T-helper 1 cell treated with Interleukin-12 subunit alpha and Interleukin-12 subunit beta and Interleukin-4 antibody, amounts not matched to agents 30 ng/mL and 1 ng/mL, for 36 hours (primary cell): ENCODE measurements at regions not wholly inside any gene's neighbourhood (a gene's known extent, or its start where the extent isn't known, plus 50 kb on each side); places are given as distances from the start of the nearest gene placed in this dataset.

Experiments
- intact Hi-C: fragments of 100-400 bp; cut with micrococcal nuclease; formaldehyde crosslinking; loops from one replicate; pipeline ENCODE4 v1.15.1; 2024

DNA sequence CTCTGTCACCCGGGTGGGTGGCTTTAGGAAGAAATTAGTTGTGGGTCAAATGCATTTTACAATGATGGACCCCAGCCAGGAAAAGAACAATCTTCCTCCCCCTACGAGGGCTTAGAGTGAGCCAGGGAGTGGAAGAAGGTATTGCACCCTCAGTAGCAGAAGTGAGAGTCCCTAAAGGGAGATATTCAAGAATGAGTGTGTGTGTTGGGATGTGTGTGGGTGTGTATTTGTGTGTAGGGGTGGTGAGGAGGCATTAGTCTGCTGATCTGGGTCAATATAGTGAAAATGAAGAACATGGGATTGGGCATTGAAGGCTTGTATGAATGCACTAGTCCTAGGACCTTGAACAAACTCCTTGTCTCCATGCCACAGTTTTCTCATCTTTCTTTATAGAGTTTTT, 85.2 kb upstream of the RUNX1 start:
- intact Hi-C loops = no loop called here

DNA sequence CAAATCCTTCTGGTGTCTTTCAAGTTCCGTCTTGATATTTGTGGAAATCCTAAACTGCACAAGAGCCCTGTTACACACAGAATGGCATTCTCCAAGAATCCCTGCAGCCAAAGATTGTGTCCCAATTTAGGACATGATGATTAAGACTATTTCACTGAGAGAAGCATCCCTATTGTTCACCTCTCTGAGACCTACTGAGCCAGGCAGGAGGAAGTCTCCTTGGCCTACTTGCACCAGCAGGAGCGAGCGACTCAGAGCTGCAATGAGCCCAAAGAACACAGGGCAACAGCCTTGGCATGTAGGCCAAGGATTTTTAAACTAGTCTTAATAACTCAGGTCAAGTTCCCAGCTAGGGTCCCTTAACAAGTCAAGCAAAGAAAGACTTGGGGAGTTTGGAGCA, 79.4 kb upstream of the RUNX1 start:
- intact Hi-C loops = no loop called here

DNA sequence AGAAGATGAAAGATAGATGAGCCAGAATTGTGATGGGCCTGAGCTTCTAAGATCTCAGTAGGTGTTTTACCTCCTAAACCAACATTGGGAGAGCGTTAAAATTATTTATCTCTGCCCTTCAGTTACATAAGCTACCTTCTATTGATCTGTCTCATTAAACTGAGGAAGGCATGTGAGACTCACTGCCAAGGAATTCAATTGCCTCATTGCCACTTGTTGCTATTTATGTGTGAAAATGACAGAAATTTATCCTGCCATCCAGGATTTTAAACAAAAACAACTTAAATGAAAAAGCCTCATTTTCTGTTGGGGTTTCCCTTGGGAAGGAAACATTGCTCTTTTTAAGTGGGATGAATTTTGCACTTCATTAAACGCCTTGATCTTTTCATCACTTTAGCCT, 78.7 kb upstream of the RUNX1 start:
- intact Hi-C loops = no loop called here

GRCh38 chr21:35127026-35127425, 77.9 kb upstream of the RUNX1 start:
- intact Hi-C loops = no loop called here

DNA sequence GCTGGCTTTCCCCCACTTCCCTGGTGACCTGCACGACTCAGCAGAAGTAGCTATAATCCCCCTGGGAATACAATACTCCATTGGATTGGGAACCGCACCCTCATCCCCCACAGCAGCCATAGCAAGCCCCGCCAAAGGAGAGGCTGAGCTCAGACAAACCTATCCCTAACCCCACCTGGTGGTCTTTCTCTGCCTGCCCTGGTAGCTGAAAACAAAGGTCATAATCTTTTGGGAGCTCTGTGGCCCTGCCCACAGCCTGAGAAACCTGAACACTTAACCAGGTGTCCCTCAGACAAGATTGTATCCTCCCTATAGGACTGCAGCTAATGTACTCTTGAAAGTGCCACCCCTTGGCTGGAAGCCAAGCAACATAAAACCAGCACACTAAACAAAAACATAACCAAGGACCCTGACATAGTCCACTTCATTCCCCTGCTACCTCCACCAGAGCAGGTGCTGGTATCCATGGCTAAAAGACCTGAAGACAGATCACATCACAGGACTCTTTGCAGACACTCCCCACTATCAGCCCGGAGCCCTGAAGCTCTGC, 71.6 kb upstream of the RUNX1 start:
- intact Hi-C loops = no loop called here

DNA sequence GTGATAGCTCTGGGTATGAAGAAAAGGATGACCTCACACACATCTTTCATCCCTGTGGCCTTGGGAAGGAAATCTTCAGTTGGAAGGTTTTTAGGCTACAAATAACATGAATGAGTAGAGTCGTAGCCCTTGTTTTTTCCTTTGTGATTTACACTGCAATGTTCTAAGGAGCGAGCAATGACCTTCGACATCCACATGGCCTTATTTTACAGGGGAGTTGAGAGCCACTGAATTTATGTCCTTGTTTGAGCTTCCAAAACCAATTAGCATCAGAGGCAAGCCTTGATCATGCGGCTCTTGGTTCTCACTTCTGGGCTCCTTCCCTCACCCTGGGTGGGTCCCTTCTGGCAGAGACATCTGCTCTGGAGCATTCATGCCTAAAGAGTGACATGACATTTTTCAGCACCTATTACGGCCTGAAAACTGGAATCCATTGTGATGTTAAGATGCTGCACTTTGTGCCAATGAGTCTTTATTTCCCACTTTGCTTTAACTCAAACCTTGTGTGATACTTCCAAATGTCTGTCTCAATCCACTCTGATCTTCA, 70.5 kb upstream of the RUNX1 start:
- intact Hi-C loops = no loop called here

GRCh38 chr21:35116777-35117176, 67.7 kb upstream of the RUNX1 start:
- intact Hi-C loops = no loop called here

DNA sequence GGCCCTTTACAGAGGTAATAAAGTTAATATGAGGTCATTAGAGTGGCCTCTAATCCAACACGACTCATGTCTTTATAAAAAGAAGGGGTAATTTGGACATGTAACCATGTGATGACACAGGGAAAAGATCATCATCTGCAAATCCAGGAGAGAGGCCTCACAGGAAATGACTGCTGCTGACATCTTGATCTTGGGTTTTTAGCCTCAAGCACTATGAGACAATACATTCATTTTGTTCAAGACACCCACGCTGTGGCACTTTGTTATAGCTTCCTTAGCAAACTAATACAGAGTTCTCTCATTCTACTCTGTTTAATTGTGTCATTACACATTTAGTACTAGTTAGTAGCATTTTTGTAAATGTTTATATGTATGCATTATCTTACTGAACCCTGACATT, 64.0 kb upstream of the RUNX1 start:
- intact Hi-C loops = no loop called here

DNA sequence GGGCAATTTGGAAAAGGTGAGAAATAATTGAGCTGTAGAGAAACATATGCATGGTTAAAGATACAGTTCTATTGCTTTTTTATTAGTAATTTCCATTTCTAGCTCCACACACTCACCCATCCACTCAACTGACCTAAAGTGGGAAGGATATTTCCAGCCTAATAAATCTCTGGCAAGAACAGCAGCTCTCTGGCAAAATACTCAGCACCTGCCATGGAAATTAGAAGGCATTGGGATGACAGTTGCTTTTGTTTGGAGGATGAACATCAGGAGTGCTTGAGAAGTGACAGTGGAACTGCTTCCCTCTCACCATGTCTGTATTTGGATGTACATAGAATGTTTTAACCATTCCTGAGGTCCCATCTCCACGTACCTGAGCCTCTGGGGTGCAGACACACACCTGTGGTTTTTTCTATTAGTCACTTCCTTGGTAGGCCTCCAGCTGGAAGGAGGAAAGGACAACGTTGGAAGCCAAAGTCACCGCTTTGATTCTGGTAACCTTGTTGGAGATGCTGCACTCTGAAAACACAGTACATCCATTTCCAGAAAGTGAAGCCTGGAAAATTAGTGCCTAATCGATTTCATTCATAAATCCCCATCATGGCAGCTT, 62.3 kb upstream of the RUNX1 start:
- intact Hi-C loops = no loop called here

DNA sequence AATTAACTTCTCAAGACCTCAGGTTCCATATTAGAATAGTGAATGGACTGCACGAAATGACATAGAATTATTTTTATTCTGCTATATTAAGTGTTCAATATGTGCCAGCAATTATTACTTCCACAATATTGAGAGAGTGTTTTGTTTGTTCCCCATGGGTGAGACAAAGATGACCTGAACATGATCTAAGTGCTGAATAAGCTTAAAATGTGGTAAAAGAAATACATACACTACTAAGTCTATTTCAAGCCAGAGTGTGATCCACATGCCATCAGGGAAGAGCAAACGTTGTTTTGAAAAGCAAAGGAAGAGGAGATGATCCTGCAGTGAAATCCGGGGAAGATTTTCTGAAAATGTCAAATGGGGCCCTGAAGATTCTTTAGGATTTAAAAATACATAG, 59.8 kb upstream of the RUNX1 start:
- intact Hi-C loops = no loop called here

GRCh38 chr21:35107520-35107919, 58.4 kb upstream of the RUNX1 start:
- intact Hi-C loops = no loop called here

DNA sequence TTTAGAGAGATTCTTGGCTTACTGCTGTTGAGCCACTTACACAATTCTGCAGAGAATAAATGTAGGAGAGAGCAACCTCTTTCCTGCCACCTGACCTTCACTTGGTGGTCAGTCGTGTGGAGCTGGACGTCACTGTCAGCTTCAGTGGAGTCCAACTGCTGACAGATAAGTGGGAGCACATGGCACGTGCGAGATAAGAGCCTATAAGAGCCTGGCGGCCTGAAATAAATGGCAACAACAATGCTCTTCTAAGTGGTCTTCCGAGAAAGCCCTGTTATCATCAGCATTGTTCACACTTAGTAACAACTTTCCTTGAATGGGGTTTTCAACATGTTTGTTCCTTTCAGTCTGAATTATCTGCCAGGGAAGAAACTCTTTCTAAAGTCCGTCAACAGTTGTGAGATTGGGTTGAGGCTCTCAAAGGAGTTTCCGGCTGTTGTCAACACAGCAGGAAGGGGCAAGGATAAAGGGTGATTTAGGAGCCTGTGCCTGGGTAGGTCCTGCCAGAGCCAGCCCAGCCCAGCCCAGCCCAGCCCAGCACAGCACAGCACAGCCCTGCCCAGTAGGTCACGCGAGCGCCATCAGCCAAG, 57.2 kb upstream of the RUNX1 start:
- intact Hi-C loops = no loop called here

DNA sequence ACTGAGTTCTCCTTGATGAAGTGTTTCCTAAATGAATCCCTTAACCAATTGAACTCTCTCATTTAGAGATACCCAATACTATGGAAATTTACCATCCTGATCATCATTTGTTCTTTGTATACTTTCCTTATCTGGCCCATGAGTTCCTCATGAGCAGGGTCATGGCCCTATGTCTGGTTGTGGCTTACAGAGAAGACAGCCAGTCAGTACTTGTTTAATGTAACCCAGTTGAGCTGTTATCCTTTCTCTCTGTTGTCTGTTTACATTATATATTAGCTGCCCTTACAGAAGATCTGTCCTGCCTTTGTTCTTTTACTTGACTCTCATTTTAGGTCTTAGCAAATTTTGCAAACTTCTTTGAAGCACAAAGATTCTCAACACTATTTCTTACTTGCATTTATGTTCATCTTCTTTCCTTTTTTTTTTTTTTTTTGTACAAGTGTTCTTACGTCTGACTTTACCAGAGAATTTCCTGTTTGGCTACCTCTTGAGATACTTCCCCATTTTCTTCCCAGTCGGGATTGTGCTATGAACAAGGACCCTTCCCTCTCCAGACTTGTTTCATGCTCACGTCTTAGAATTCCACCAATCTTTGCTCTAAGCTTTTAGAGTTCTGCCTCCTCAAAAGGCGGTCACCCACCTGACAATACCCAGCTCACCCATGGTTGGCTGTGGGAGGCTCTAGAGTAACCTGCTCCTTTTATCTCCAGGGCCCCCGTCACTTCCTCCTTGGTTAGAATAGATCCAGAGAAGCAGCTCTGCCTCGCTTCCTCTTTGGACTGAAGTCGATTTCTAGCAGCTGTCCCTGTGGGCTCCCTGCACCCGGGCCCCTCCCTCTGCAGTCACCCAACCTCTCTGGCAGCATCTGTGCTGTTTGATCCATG, 53.6 kb upstream of the RUNX1 start:
- intact Hi-C loops = no loop called here

DNA sequence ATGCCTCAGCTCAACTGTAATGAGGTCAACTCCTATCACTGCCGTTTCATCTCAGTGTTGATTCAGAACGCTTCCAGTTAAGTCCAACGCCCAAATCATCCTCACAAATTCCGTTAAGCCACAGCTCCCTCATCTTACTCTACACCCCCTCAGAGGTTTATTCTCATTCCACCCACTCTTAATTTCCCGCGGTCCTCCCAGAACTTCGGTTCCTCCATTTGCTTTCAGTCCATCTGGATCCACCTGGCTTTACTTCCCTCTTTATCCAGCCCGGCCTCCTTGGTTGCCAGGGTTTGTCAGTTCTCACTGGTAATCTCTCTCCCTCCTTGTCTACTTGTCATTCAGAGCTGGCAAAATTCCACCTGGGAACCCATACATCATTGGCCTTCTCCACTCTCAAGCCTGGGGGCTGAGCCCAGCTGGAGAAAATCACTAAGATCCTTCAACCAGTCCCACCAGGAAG, 51.3 kb upstream of the RUNX1 start:
- intact Hi-C loops = no loop called here

GRCh38 chr21:35099310-35099709, 50.2 kb upstream of the RUNX1 start:
- intact Hi-C loops = no loop called here
